Fibroblast of lung (primary cell): ENCODE measurements at regions not wholly inside any gene's neighbourhood (a gene's known extent, or its start where the extent isn't known, plus 50 kb on each side); places are given as distances from the start of the nearest gene placed in this dataset.

Source experiments
- CTCF ChIP-seq, 2 donors: IDR thresholded peaks in 1 of 2; conservative IDR thresholded peaks in 1 of 2; 1 replicate in 1 of 2; 2 replicates in 1 of 2; pipeline ENCODE4 v1.5.1; 2011 to 2012; ENCODE audit warnings: low read length in 2 of 2, control low read depth in 1 of 2, inconsistent platforms in 1 of 2, low read depth in 1 of 2, mild to moderate bottlenecking in 1 of 2
- EZH2 ChIP-seq: IDR thresholded peaks from 2 replicates; pipeline ENCODE4 v1.5.1; 2012; ENCODE audit warnings: low read length, control low read depth, mild to moderate bottlenecking; ENCODE audit errors: missing control alignments

DNA sequence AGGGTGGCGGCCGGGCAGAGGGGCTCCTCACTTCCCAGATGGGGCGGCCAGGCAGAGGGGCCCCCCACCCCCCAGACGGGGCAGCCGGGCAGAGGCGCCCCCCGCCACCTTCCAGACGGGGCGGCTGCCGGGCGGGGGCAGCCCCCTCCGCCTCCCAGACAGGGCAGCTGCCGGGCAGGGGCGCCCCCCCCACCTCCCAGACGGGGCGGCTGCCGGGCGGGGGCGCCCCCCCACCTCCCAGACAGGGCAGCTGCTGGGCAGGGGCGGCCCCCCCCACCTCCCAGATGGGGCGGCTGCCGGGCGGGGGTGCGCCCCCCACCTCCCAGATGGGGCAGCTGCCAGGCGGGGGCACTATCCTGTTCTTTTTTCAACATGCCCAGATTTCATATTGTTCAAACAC is 78.2 kb upstream of the DST start:
- TF ChIP-seq CTCF (conservative IDR thresholded peaks at IDR 0.05 in 1 of 2, IDR thresholded peaks at IDR 0.05 in 1 of 2; ENCODE audit: low read depth in 1 of 2, low read length in 2 of 2) (no peak), EZH2 (no peak)
